Upper lobe of left lung (tissue), 6 donors: ENCODE measurements at regions not wholly inside any gene's neighbourhood (a gene's known extent, or its start where the extent isn't known, plus 50 kb on each side); places are given as distances from the start of the nearest gene placed in this dataset.

ENCODE experiments used
- ATAC-seq, 2 donors: fragments of 200-7000 bp; cut with Tn5 transposase; one replicate each; pipeline ENCODE4 v1.9.1; 2022; ENCODE audit warnings: mild to moderate bottlenecking in 2 of 2, moderate library complexity in 2 of 2; ENCODE audit not compliant: low FRiP score in 2 of 2
- DNase-seq, 2 donors: peaks; one replicate each; pipeline ENCODE4 v3.0.0-alpha.2; 2019 to 2020
- H3K27ac ChIP-seq, 4 donors: fragments of 200-600 bp; sonication (generic); one replicate each; pipeline ENCODE4 v1.5.1; 2016 to 2019
- H3K27me3 ChIP-seq, 4 donors: fragments of 200-600 bp; sonication (generic); one replicate each; pipeline ENCODE4 v1.5.1; 2017 to 2019
- H3K36me3 ChIP-seq, 4 donors: fragments of 200-600 bp; sonication (generic); one replicate each; pipeline ENCODE4 v1.5.1; 2016 to 2019
- H3K4me1 ChIP-seq, 4 donors: fragments of 200-600 bp; sonication (generic); one replicate each; pipeline ENCODE4 v1.5.1; 2018 to 2019
- H3K4me3 ChIP-seq, 4 donors: fragments of 200-600 bp; sonication (generic); one replicate each; pipeline ENCODE4 v1.5.1; 2017 to 2019; ENCODE audit warnings: mild to moderate bottlenecking in 2 of 4, moderate library complexity in 1 of 4
- H3K9me3 ChIP-seq, 4 donors: fragments of 200-600 bp; sonication (generic); one replicate each; pipeline ENCODE4 v1.5.1; 2018 to 2019
- EP300 ChIP-seq, 4 donors: sonication (generic); formaldehyde crosslinking; IDR thresholded peaks; one replicate each; pipeline ENCODE4 v1.5.1; 2017; ENCODE audit warnings: antibody characterized with exemption in 4 of 4, control low read depth in 2 of 4
- POLR2A ChIP-seq, 4 donors: fragments of 450-650 bp; IDR thresholded peaks; one replicate each; pipeline ENCODE4 v1.5.1; 2016 to 2017; ENCODE audit warnings: antibody characterized with exemption in 4 of 4, mild to moderate bottlenecking in 2 of 4
- POLR2AphosphoS5 ChIP-seq, 2 donors: sonication (generic); formaldehyde crosslinking; IDR thresholded peaks; one replicate each; pipeline ENCODE4 v1.5.1; 2017; ENCODE audit warnings: antibody characterized with exemption in 2 of 2
- WGBS, 2 donors: methylation state at CpG; one replicate each; pipeline ENCODE4 v1.1.5; 2017 to 2018; 5-methylcytosine and 5-hydroxymethylcytosine counted together
- TF ChIP-seq, protein P1 (sequence below), 6 experiments: fragments of 450-650 bp in 4 of 6; fragments of 200-600 bp in 2 of 6; sonication (generic) in 2 of 6; IDR thresholded peaks; one replicate each; pipeline ENCODE4 v1.5.1; 2016 to 2019; ENCODE audit warnings: antibody characterized with exemption in 6 of 6
- donor health status: DM: no; HTN: no; CAD: no; lungs with moderate emphysema.
- donor health status: DM: no; HTN: yes; CAD: no; lungs with severe emphysema.

DNA sequence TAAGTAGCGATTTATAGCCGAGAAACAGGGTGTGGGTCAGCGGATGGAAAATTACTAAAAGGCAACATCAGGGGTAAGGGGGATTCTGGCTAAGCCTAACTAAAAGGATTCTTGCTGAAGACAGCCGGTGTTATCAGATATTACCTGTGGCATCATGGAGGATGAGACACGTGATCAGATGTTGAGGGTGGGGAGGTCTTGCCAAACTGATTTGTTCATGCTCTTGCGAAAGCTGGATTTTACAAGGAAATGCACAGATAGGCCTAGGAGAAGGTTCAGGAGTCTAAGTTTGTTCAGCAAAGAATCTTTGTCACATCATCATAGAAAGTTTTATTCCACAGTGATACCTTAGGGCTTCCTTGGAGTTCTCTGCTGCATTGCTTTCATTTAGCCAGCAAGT lies 396.8 kb upstream of the TBL1XR1 start:
- DNase-seq, result no peak
- 85 to 94% methylated on average over 6 of the region's 6 CpGs for WGBS, 2 donors
- no peaks in the 10 kb centered on the region for H3K36me3 ChIP-seq
- TF ChIP-seq POLR2AphosphoS5 (IDR thresholded peaks at IDR 0.05), result no peak
- no peak for TF ChIP-seq POLR2A (IDR thresholded peaks at IDR 0.05)
- TF ChIP-seq, protein P1, sequence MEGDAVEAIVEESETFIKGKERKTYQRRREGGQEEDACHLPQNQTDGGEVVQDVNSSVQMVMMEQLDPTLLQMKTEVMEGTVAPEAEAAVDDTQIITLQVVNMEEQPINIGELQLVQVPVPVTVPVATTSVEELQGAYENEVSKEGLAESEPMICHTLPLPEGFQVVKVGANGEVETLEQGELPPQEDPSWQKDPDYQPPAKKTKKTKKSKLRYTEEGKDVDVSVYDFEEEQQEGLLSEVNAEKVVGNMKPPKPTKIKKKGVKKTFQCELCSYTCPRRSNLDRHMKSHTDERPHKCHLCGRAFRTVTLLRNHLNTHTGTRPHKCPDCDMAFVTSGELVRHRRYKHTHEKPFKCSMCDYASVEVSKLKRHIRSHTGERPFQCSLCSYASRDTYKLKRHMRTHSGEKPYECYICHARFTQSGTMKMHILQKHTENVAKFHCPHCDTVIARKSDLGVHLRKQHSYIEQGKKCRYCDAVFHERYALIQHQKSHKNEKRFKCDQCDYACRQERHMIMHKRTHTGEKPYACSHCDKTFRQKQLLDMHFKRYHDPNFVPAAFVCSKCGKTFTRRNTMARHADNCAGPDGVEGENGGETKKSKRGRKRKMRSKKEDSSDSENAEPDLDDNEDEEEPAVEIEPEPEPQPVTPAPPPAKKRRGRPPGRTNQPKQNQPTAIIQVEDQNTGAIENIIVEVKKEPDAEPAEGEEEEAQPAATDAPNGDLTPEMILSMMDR (IDR thresholded peaks at IDR 0.05), result no peak
- no peak for TF ChIP-seq EP300 (IDR thresholded peaks at IDR 0.05)
- no peaks in the 10 kb centered on the region for H3K9me3 ChIP-seq
- no peaks in the 10 kb centered on the region for H3K27me3 ChIP-seq
- H3K4me3 ChIP-seq, result no peak overlapping the region
- H3K4me1 ChIP-seq, result peaks cover 32 to 45% (median 36%) of the 10 kb centered on the region in 4 donors
- no peak overlapping the region for H3K27ac ChIP-seq
- no peak for ATAC-seq

DNA sequence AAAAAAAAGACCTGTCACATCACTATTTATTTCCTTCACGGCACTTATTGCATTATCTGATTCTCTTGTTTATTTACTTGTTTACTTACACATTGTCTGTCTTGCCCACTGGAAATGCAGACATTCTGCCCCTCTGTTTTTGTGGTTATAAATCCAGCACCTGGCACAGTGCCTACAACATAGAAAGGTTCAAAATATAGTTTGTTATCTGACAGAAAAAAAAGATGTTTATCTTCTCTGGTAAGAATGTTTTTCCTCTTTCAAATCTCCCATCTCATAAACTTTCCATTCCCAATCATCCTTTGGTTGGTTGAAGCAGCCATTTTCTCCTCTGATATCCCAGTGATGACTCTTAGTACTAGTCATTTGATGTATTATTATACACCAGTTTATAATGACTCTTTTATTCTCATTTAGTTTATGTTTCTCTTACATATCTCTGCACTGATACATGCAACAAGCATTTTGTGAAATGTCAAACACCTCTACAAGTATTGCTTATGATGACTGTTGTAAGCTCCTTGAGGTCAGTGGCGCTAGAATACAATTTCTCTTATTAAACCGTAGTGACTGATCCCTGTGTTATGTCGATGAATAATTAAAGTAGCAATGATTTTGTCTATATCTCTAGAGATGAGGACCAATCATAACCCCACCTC lies 398.4 kb upstream of the TBL1XR1 start:
- Histone ChIP-seq H3K4me3 (no peak overlapping the region), H3K27ac (no peak overlapping the region), H3K27me3 (no peaks in the 10 kb centered on the region), H3K9me3 (no peaks in the 10 kb centered on the region), H3K4me1 (peaks cover 40 to 48% (median 43%) of the 10 kb centered on the region in 4 donors), H3K36me3 (no peaks in the 10 kb centered on the region)
- DNase-seq (no peak), ATAC-seq (no peak)
- WGBS, 2 donors, result 83 to 87% methylated on average over 4 of the region's 4 CpGs
- no peak for TF ChIP-seq EP300 (IDR thresholded peaks at IDR 0.05)
- TF ChIP-seq, protein P1 (IDR thresholded peaks at IDR 0.05), result no peak
- no peak for TF ChIP-seq POLR2A (IDR thresholded peaks at IDR 0.05)
- TF ChIP-seq POLR2AphosphoS5 (IDR thresholded peaks at IDR 0.05), result no peak

- Histone ChIP-seq H3K4me3 (no peak overlapping the region), H3K27ac (no peak overlapping the region), H3K4me1 (peaks cover 42 to 48% (median 46%) of the 10 kb centered on the region in 4 donors), H3K36me3 (no peaks in the 10 kb centered on the region), H3K9me3 (no peaks in the 10 kb centered on the region), H3K27me3 (no peaks in the 10 kb centered on the region)
- 65 to 71% methylated on average over 2 to 3 of the region's 3 CpGs for WGBS, 2 donors
- DNase-seq, result no peak
- TF ChIP-seq POLR2A (IDR thresholded peaks at IDR 0.05), result no peak
- no peak for TF ChIP-seq POLR2AphosphoS5 (IDR thresholded peaks at IDR 0.05)
- TF ChIP-seq, protein P1 (IDR thresholded peaks at IDR 0.05), result no peak
- TF ChIP-seq EP300 (IDR thresholded peaks at IDR 0.05), result no peak
- no peak for ATAC-seq
These were observed 399.1 kb upstream of the TBL1XR1 start for GRCh38 chr3:177596248-177596815.

- Histone ChIP-seq H3K4me1 (peaks cover 47 to 50% (median 49%) of the 10 kb centered on the region in 4 donors), H3K27ac (peak overlapping the region in 2 of 4 donors; percentile 72 to 74), H3K36me3 (no peaks in the 10 kb centered on the region), H3K27me3 (no peaks in the 10 kb centered on the region), H3K9me3 (no peaks in the 10 kb centered on the region), H3K4me3 (no peak overlapping the region)
- 77 to 80% methylated on average over 1 of the region's 1 CpG for WGBS, 2 donors
- TF ChIP-seq, protein P1 (IDR thresholded peaks at IDR 0.05), result no peak
- TF ChIP-seq POLR2AphosphoS5 (IDR thresholded peaks at IDR 0.05), result no peak
- TF ChIP-seq EP300 (IDR thresholded peaks at IDR 0.05), result no peak
- no peak for TF ChIP-seq POLR2A (IDR thresholded peaks at IDR 0.05)
- ATAC-seq (peak in 1 of 2 donors; percentile 12), DNase-seq (no peak)
These were observed 399.6 kb upstream of the TBL1XR1 start for GRCh38 chr3:177596816-177597271.
